Inferior parietal cortex (tissue), 1 donor: ENCODE measurements at regions not wholly inside any gene's neighbourhood (a gene's known extent, or its start where the extent isn't known, plus 50 kb on each side); places are given as distances from the start of the nearest gene placed in this dataset.

Experiments used
- DNase-seq: peaks from one replicate; pipeline ENCODE4 v3.0.0-alpha.2; 2016; ENCODE audit errors: extremely low spot score

DNA sequence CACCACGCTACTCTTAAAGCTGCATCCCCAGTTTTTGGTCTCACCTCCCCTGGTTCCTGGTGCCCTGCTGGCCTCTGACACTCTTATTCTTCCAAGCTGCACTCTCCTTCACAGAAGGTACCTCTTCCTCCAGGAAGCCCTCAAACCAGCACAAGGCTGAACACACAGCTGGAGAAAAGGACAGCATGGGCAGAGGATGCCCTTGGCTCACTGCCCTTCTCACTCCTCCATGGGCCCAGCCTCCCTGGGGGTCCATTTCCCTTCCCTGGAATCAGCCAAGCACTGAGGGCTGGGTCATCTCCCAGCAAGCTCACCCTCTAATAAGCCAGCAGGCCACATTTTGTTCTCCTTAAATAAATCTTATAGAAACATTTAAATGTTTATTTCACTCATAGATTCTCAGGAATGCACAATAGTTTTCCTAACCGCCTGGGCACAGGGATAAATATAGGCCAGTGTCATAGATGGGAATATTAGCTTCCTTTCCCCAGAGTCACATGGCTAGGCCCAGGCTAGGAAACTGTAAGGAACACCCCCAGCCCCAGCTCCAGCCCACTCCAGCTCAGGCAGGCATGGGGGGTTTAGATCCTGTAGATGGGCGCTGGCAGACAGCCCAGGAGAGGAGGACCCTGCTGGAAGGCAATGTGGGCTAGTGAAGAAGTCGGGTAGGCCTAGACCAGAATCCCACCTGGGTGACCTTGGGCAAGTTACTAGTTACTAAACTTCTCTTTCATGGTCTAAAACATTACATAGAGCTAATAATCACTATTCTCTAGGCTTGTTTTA, 51.5 kb downstream of the IRAG1 start:
- no peak for DNase-seq

DNA sequence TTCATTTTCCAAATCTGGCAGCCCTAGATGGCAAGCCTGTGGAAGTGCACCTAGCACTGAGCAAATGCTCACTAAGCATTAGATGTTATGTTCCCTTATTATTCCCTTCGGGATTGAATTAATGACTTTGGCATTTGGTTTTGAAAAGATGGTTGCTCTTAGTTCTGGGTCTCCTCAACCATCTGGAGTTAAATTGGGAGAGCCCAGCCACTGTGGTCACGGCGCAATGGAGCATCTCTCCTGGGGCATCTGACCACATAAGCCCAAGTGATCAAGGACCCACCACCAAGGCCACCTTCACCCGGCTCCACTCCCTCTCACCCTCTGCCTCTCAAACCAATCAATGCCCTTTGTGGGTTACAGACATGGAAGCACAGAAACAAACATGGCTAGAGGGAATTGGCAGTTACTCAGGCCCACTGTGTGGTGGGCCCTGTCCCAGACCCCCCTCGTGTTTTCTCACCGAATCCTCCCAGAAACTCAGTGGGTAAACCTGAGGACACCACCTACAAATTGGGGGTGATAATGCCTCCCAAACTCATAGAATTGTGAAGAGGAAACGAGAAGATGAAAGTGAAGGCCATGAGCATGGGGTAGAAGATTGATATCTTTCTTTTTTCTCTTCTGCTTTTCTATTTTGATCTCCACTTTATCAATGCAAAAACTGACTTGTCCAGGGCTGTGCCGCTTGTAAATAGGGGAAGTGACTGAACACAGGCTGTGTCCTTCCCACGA, 52.2 kb downstream of the IRAG1 start:
- DNase-seq = no peak

DNA sequence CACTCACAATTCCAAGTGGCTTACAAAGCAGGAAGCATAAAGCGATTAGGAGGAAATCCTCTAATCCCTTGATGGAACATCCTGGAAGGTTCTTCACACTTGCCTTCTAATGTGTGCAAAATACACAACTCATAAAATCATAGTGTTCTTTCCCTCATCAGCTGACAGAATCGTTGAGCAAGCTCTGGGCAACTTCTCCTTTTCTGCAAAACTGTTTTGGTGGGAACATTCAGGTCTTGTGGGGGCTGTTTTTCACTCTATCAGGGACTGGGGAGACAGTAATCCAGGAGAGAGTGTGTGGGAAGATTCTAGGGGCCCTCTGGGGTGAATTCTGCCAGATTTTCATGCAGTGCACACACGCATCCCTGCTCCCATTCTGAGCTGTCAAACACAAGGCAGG, 53.2 kb downstream of the IRAG1 start:
- DNase-seq = peak; percentile 57

DNA sequence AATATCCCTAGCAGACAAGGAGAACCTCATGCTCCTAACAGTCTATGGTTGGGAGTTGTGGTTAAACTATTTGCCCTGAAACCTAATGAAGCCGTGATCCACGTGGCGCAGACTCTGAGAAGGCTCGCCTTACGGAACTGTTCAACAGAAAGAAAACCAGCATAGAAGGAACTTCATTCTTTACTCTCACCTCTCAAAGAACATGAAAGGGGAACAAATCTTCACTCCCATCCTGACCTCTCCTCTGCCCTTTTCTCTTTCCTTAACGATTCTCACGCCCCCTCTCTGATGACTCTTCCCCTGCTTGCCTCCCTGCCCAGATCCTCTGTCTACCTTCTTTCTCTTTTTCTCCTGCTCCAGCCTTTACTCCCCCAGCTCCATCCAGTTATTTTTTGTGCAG, 54.2 kb downstream of the IRAG1 start:
- no peak for DNase-seq

DNA sequence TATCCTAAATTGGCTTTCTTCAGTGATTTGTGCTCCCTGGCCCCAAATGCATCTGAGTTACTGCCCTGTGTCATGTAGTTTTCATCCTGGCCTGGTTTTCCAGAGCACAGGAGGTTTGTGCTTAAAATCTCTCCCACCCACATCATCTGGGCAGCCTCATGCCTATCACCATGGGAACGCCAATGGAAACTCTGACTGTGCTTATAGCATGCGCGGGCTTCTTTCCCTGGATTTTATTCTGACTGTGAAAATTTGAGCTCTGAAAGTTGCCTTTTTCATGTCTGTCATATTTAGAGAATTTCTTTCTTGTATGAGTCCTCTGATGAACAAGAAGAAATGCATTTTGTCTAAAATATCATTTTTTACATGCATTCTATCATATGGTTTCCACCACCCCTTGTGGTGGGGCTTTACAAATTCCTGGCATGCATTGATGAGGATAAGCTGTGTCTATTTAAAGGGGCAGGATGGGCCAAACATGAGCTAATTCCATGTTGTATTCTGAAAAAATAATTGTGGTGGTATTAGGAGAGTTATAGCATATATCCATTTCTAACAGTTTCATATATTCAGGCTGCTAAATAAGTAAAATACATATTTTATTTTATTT, 55.1 kb downstream of the IRAG1 start:
- peak; percentile 71 for DNase-seq

DNA sequence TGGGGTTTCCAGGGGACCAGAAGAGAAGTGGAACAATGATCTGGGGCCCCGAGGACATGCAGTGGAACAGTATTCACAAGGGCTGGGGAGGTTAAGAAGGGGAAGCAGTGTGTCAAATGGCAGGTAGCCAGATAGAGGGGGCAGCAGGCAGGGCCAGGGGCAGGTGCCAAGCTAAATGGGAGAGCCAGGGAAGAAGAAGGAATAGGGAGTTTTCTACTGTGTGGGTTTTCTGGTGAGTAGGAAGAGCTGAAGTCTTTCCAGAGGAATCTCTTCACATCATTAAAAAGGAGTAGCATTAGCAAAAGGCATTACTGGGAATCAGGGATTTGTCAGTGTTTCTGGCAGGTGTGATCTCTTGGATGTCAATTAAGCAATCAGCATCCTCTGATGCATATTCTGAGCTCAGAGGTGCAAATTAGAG, 55.8 kb downstream of the IRAG1 start:
- no peak for DNase-seq

DNA sequence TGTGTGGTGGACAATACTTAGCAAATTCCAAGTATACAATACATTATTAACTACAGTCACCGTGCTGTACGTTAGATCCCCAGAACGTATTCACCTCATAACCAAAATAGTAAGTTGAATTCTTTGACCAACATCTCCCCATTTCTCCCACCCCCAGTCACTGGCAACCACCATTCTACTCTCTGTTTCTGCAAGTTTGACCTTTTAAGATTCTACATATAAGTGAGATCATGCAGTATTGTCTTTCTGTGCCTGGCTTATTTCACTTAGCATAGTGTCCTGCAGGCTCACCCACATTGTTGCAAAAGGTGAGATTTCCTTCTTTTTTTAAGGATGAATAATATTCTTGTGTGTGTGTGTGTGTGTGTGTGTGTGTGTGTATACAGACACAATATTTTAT, 59.1 kb downstream of the IRAG1 start:
- DNase-seq = no peak

DNA sequence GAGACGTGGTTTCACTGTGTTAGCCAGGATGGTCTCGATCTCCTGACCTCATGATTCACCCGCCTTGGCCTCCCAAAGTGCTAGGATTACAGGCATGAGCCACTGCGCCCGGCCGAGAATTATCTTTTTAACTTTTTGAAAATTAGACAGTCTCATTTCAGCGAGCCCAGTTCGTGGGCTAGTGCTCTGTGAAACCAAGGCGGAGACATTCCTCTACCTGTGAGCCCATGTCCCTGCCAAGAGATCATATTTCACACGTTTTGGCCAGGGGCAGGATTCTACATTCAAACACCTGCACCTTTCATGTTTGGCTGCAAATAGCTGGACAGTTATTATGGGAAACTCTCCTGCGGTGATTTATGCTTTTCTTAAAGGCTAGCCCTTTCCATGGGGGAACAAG, 60.3 kb downstream of the IRAG1 start:
- DNase-seq = no peak

DNA sequence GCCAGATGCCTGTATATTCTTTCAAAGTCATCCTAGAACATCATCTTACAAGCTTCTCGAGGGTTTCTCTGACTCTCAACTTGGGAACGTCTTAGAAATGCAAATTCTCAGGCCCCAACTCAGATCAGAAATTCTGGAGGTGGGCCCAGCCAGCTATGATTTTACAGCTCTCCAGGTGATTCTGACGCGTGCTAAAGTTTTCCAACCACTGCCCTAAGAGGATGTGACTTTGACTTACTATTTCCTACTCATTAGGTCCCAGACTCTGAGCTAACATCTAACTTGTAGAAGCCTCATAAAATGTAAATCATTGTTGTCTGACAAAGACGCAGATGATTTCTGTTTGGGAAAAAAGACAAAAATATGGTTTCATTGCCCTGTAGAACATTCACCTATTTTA, 61.1 kb downstream of the IRAG1 start:
- DNase-seq = no peak

DNA sequence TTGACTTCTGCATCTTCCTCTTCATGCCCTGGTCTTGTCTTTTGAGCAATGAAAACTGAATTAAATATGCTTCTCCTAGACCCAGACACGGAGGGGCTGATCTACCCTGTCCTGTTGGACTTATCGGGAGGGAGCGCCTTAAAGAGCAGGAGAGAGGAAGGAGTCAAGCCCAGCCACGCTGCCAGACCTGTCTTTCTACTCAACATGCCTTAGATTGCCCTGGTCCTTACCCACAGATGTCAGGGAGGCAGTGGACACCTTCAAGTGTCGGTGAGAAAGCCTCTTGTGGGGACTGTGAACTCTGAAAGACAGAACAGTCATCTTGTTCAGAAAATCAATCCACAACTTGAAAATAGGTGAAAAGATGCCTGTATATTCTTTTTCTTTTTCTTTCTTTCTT, 61.8 kb downstream of the IRAG1 start:
- DNase-seq = no peak

DNA sequence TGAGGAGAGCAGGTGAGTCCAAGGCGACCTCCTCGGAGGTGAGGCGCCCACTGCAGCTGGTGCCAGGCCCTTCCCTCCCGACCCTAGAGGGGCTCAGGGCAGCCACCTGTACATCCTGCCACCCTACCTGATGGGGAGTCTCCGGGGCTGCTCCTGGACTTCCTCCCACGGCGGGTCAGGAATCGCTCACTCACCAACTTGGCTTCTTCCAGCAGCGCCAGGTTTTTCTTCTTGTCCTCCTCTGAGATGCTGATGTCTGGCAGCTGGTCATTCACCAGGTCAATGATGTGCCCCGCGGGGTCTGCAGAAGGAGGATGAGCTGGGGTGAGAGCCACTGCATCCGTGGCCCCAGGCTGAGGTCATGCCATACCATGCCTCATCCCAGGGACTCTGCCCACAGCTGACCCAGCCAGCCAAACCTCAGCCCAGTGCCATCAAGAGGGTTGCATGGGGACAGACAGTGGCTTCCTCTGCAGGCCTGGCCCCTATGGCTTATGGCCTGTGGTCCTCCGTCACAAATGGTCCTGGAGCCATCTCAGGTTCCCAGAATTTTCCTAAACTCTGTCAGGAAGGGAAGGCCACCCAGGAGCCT, 61.0 kb upstream of the LYVE1 start:
- no peak for DNase-seq

DNA sequence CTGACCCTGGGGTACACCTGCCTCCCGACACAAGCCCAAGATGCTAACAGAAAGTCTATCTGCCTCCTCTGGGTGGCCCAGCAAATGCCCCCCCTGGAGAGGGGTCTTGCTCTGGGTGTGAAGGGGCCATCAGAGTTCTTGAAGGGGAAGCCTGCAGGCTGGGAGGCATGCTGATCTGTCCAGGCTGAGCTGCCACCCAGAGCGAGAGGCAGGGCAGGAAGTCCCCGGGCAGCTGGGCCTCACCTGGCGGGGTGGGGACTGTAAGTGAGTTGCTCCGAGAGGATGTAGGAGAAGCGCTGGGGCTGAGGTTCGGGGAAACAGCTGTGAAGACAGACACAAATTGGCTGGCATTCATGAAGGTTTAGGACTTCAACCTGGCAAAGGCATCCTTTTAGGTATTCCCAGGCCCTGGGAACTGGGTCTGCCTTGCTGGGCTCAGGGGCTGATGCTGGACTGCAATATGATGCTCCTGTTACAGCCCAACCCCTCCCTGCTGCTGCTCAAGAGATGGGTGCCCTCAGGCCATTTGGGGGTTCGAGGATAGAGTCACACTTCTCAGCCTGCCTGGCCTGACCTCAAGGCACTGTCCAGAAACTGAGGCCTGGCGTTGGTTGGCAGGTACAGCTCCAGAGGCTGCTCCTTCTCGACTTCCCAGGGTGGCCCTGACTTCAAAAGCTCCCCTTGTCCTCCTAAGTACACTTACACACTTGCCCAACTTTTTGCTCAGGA, 60.2 kb upstream of the LYVE1 start:
- no peak for DNase-seq

DNA sequence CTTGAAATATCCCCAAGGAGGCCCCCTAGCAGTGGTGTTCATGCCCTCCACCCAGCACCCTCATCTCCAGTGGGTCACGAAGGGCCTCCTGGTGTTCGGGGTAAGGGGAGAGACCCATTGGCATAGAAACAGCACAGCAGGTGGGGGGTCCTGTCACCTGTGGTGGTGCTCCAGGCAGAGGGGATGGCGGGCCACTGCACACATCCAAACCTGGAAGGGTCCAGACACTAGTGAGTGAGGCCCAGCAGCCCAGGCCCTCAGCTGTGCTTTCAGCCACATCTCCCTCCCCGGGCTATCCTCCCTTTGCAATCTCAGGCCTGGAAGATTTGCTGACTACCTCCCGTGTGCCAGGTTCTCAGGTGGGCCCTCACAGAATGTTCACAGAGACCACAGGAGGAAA, 59.4 kb upstream of the LYVE1 start:
- no peak for DNase-seq

DNA sequence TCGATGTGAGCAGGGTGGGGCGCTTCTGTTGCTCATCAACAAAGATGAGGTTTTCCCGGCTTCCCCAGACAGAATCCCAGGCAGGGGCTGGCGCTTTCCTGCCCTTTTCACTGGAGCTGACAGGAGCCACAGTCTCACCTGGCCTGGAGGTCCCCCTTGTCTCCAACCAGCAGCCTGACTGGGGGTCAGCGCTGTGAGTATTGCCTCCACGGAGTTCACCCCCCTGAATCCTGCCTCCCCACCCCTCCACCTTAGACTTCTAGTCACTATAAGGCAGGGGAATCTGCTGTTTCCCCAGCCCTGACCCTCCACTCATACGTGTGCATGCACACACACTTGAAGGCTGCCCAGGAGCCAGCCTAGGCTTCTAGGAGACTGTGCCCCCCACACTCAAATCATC, 58.8 kb upstream of the LYVE1 start:
- no peak for DNase-seq

DNA sequence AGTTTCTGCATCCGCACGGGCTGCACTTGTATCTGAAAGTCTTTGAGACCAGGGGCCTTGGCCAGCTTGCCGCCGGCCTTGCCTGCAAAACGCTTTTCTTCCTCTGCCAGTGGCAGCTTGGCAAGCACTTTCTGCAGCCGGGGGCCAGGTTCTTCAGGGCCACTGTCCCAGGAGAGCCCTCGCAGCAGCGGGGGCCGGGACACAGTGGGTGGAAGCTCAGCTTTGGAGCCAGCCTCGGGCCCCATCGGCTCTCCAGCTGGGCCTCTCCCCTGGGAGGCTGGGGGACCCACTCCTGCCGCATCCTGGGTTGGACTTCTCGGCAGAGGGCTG, 57.5 kb upstream of the LYVE1 start:
- DNase-seq = no peak

DNA sequence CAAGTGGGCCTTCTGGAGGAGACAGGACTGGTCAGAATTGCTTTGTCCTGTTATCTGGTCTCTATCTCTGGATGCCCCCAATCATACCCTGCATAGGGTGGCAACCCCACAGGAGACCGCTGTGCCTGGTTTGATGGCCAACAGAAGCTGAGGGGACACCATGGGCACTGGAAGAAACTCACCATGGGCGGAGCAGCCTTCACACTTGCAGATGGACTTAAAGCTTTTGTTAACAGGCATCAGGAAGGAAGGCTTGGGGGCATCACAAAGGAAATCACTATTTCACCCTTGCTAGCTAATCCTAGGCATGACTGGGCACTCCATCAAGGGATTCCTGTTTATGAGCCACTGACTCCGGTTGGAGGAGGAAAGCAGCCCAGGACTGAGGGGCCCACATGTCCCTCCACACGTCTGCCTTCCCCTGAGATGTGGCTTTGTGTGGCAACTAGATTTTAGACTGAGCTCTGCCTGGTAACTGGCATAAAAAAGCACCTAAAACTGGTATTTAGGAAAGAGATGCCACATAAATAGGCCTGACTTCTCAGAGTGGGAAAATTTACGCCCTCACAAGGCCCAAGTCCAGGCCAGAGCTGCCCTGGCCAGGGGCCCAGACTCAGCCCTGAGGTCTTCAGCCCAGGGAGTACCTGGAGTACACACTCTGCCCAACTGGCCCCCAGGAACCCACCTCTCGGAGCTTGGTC, 57.0 kb upstream of the LYVE1 start:
- DNase-seq = no peak

DNA sequence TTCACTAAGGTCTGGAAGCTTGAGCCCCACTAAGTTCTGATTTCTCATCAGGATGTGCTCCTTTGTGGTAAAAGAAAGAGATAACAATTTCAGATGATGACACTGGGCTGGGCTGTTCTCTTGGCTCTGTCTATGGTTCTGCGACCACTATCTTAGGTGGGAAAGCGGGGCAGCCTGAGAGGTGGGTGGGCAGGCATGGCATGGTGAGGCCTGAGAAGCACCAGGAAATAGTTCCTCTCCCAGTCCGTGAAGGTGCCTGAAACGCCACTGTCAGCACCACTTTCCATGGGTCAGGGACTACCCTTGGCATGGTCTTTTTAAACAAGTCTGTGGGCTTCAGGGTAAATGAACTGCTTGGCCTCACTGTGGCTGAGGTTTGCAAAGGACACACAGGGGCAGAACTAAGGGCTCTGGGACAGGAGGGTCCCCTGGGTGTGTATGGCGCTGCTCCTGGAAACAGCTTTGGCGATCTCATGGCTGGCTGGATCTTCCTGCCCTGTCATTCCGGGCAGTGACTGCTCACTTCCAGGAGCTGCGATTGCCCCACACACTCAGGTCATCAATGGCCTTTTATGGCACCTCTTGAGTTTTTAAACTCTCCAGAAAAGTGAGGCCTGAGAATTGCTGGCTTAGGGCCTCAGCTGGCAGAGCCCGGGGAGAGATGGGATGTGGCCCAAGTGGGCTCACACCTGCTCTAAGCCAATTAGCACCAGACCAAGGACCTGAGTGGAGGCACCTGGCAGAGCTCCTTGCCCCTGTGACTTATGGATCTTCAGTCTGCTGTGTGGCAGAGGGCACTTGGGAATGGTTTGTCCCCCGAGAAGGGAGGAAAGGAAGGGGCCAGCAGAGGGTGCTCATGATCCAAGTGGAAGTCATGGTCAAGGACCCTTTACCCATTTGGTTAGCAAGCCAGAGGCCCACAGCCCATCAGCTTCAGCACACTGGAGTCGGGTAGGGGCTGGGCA, 55.6 kb upstream of the LYVE1 start:
- DNase-seq = no peak

DNA sequence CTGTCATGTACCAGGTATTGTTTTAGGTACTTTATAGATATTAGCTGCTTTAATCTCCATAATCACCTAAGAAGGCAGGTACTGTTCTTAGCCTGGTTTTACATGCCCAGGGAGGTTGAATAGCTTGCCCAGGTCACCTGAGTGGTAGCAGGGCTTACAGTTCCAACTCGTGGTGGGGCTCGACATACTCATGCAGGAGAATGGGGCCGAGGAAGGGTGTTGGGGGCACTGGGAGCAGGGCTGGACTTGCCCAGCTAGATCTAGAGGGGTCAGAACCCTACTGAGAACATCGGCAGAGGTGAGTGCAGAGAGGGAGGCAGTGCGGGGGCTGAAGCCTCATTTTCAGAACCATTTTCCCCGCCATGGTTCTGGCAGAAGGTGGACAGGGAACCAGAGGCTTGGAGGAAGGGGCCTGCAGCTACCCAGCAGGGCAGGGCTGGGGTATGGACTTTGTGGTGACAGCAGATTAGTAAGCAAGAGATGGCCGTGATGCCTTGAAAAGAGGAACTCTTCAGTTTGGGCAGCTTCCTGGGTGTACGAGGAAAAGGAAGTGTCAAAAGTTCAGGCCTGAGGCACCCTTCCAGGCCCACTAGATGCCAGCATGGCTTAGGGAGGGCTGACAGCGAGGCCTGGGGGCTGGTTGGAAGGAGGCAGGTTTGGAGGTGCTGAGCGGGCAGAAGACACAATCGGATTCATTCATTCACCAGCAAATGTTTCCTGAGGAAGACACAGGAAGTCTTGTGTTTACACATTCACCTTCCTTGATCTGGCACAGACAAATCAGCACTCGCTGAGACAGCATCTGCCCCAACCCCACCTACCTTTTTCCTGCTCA, 54.7 kb upstream of the LYVE1 start:
- DNase-seq = no peak

DNA sequence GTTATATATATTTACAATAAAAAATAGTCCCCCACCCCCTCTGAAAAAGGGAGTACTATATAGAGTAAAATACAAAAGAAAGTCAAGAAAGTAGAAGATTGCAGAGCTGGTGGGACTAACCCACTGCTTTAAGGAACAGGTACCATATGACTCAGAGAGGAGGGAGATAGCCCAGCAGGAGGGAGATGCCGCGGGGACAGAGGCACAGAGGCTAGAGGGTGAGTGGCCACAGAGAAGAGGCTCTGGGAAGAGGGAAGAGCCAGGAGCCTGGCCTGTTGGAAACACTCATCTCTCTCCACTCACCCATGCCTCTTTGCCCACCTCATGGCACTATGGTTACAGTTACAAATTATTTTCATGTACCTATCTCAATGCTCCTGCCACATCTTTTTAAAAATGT, 53.6 kb upstream of the LYVE1 start:
- DNase-seq = no peak
